IMR-90 (cell line): ENCODE measurements at regions not wholly inside any gene's neighbourhood (a gene's known extent, or its start where the extent isn't known, plus 50 kb on each side); places are given as distances from the start of the nearest gene placed in this dataset.

ENCODE experiments used
- ATAC-seq: fragments of 200-7000 bp; cut with Tn5 transposase; 2 replicates; pipeline ENCODE4 v1.9.1; 2020; ENCODE audit warnings: low read depth, mild to moderate bottlenecking, moderate library complexity
- BruUV-seq: library from RNA; stranded (reverse); fragments of 400-500 nt; replicated peaks from 2 replicates; lab custom pipeline; 2021; lab: Mats Ljungman, UMichigan
- CTCF ChIA-PET: fragments of 300-600 bp; formaldehyde crosslinking; extraction: SDS; loops from one replicate; lab custom pipeline; 2021; ENCODE audit warnings: antibody characterized with exemption; lab: Yijun Ruan, JAX
- POLR2A ChIA-PET: fragments of 300-600 bp; sonication (Branson Sonifier 250); formaldehyde crosslinking; loops from one replicate; lab custom pipeline; 2022; ENCODE audit warnings: antibody characterized with exemption; ENCODE audit not compliant: unreplicated experiment; lab: Charles Lee
- DNase-seq: peaks from one replicate; pipeline ENCODE4 v3.0.0; 2013
- H2AFZ ChIP-seq: replicated peaks from 2 replicates; pipeline ENCODE3; 2013; ENCODE audit warnings: low read length, mild to moderate bottlenecking; ENCODE audit not compliant: poor library complexity
- H2AK5ac ChIP-seq: 2 replicates; pipeline ENCODE4 v1.6.1; 2013; ENCODE audit warnings: low read depth, low read length, inconsistent platforms
- H2AK9ac ChIP-seq: replicated peaks from 2 replicates; pipeline ENCODE3; 2013; ENCODE audit warnings: mild to moderate bottlenecking, low read depth, low read length, moderate library complexity; ENCODE audit not compliant: poor library complexity
- H2BK120ac ChIP-seq: 2 replicates; pipeline ENCODE4 v1.6.1; 2013; ENCODE audit warnings: low read depth, low read length, inconsistent platforms
- H2BK15ac ChIP-seq: 3 replicates; pipeline ENCODE4 v1.6.1; 2013; ENCODE audit warnings: low read depth, low read length, inconsistent platforms
- H2BK20ac ChIP-seq: 2 replicates; pipeline ENCODE4 v1.6.1; 2013; ENCODE audit warnings: low read depth, mild to moderate bottlenecking, inconsistent platforms, low read length, moderate library complexity
- H2BK5ac ChIP-seq: 2 replicates; pipeline ENCODE4 v1.6.1; 2013; ENCODE audit warnings: mild to moderate bottlenecking, low read depth, low read length, inconsistent platforms; ENCODE audit not compliant: poor library complexity, severe bottlenecking
- H3K14ac ChIP-seq: replicated peaks from 2 replicates; pipeline ENCODE4 v1.6.1; 2013; ENCODE audit warnings: low read depth, low read length, inconsistent platforms
- H3K18ac ChIP-seq: 2 replicates; pipeline ENCODE4 v1.6.1; 2013; ENCODE audit warnings: low read depth, low read length, control low read depth
- H3K23ac ChIP-seq: 2 replicates; pipeline ENCODE4 v1.6.1; 2013; ENCODE audit warnings: low read depth, low read length, inconsistent platforms
- H3K27ac ChIP-seq: 2 replicates; pipeline ENCODE4 v1.5.1; 2013; ENCODE audit warnings: mild to moderate bottlenecking, control low read depth, low read length; ENCODE audit not compliant: insufficient read depth
- H3K27me3 ChIP-seq: 2 replicates; pipeline ENCODE4 v1.6.1; 2013; ENCODE audit warnings: low read length; ENCODE audit not compliant: control insufficient read depth, insufficient read depth
- H3K36me3 ChIP-seq: 2 replicates; pipeline ENCODE4 v1.6.1; 2013; ENCODE audit warnings: low read length, mixed read lengths; ENCODE audit not compliant: control insufficient read depth, insufficient read depth
- H3K4ac ChIP-seq: 2 replicates; pipeline ENCODE4 v1.6.1; 2013; ENCODE audit warnings: low read depth, low read length, inconsistent platforms
- H3K4me1 ChIP-seq: 2 replicates; pipeline ENCODE4 v1.6.1; 2013; ENCODE audit warnings: low read length, mixed read lengths; ENCODE audit not compliant: control insufficient read depth, insufficient read depth
- H3K4me2 ChIP-seq: 2 replicates; pipeline ENCODE4 v1.6.1; 2013; ENCODE audit warnings: low read depth, mild to moderate bottlenecking, control low read depth, low read length, moderate library complexity
- H3K4me3 ChIP-seq: 2 replicates; pipeline ENCODE4 v1.5.1; 2013; ENCODE audit warnings: low read depth, mild to moderate bottlenecking, control low read depth, low read length, moderate library complexity; ENCODE audit not compliant: insufficient read depth
- H3K56ac ChIP-seq: 2 replicates; pipeline ENCODE4 v1.6.1; 2013; ENCODE audit warnings: low read length, inconsistent platforms; ENCODE audit not compliant: insufficient read depth; ENCODE audit errors: extremely low read depth
- H3K79me1 ChIP-seq, 2 experiments: 2 replicates each; pipeline ENCODE4 v1.6.1; 2013; ENCODE audit warnings: low read length in 2 of 2, inconsistent platforms in 1 of 2, low read depth in 1 of 2
- H3K9ac ChIP-seq: 2 replicates; pipeline ENCODE4 v1.6.1; 2013; ENCODE audit warnings: low read depth, low read length, control low read depth
- H3K9me1 ChIP-seq: 2 replicates; pipeline ENCODE4 v1.6.1; 2013; ENCODE audit warnings: low read length, inconsistent platforms; ENCODE audit not compliant: insufficient read depth
- H3K9me3 ChIP-seq: 2 replicates; pipeline ENCODE4 v1.6.1; 2013; ENCODE audit warnings: low read length; ENCODE audit not compliant: control insufficient read depth, insufficient read depth
- H4K20me1 ChIP-seq: 2 replicates; pipeline ENCODE4 v1.6.1; 2013; ENCODE audit warnings: low read length, inconsistent platforms; ENCODE audit not compliant: insufficient read depth
- H4K5ac ChIP-seq: 2 replicates; pipeline ENCODE4 v1.6.1; 2013; ENCODE audit warnings: mild to moderate bottlenecking, low read depth, low read length, control low read depth
- H4K8ac ChIP-seq, 2 experiments: 2 replicates each; pipeline ENCODE4 v1.6.1; 2013; ENCODE audit warnings: low read depth in 2 of 2, low read length in 2 of 2, control low read depth in 1 of 2, inconsistent platforms in 1 of 2
- H4K91ac ChIP-seq: 2 replicates; pipeline ENCODE4 v1.6.1; 2013; ENCODE audit warnings: low read depth, low read length, inconsistent platforms; ENCODE audit not compliant: insufficient read depth
- POLR2A ChIP-seq: IDR thresholded peaks from 2 replicates; pipeline ENCODE4 v1.6.1; 2012; ENCODE audit warnings: mild to moderate bottlenecking, low read depth, low read length
- RAD21 ChIP-seq: IDR thresholded peaks from 2 replicates; pipeline ENCODE4 v1.6.1; 2012; ENCODE audit warnings: low read length, improper control_type of control experiment
- SMC3 ChIP-seq: fragments of 150-350 bp; IDR thresholded peaks from 2 replicates; pipeline ENCODE4 v1.6.1; 2016; ENCODE audit warnings: low read depth, mild to moderate bottlenecking, antibody characterized with exemption, low read length, moderate library complexity
- WGBS, 2 experiments: methylation state at CpG; one replicate each; pipeline versions ENCODE4 v1.1.5 to v1.1.7; 2013; ENCODE audit warnings: missing lambda C conversion rate in 2 of 2; ENCODE audit not compliant: insufficient read length in 1 of 2; ENCODE audit errors: extremely low coverage in 2 of 2; 5-methylcytosine and 5-hydroxymethylcytosine counted together
- dilution Hi-C: fragments of 300-500 bp; cut with HindIII; formaldehyde crosslinking; loops from one replicate; pipeline ENCODE4 v1.14.3; 2018; ENCODE audit warnings: low sequenced_read_pairs; ENCODE audit not compliant: unreplicated experiment
- in situ Hi-C: fragments of 300-500 bp; cut with MboI; formaldehyde crosslinking; loops from 3 replicates; pipeline ENCODE4 v1.14.3; 2019; ENCODE audit warnings: low sequenced_read_pairs, inconsistent platforms, mixed read lengths
- intact Hi-C: fragments of 100-400 bp; cut with micrococcal nuclease; formaldehyde crosslinking; loops from 2 replicates; pipeline ENCODE4 v1.10.0; 2022

DNA sequence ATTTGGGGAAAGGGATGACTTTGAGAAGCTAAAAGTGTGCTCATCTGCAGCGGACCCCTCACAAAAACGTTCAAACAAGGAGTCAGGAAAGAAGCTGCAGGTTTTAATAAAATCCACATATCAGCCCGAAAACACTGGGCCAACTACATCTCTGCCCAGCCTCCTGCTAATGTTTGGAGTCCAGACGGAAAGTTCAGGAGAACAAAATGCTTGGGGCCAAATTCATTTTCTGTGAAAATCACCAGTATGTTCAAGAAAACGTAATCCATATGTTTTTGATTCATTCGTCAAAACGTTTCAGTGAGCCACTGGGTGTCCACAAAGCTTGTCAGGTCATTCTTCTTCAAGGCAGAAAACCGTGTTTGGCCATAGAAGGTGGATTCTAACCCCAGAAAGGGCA lies 87.5 kb upstream of the GAS1 start:
- Histone ChIP-seq H2BK120ac (no peak overlapping the region), H3K56ac (no peak overlapping the region), H3K9ac (no peak overlapping the region), H4K20me1 (no peaks in the 10 kb centered on the region), H3K23ac (no peak overlapping the region), H3K4me3 (no peak overlapping the region), H3K36me3 (no peaks in the 10 kb centered on the region), H2BK15ac (no peak overlapping the region), H3K9me3 (no peaks in the 10 kb centered on the region), H3K79me1 (no peaks in the 10 kb centered on the region), H3K27me3 (no peaks in the 10 kb centered on the region), H4K5ac (no peak overlapping the region), H3K27ac (no peak overlapping the region), H2AK9ac (no peak overlapping the region), H3K4me1 (peaks cover 2% of the 10 kb centered on the region; the same call in 1 of the 2 replicates), H2BK5ac (no peak overlapping the region), H3K14ac (no peak overlapping the region), H3K4me2 (no peak overlapping the region), H4K91ac (no peak overlapping the region), H2AFZ (no peak overlapping the region), H3K18ac (no peak overlapping the region), H2BK20ac (no peak overlapping the region), H3K9me1 (no peaks in the 10 kb centered on the region), H4K8ac (no peak overlapping the region), H3K4ac (no peak overlapping the region), H2AK5ac (no peak overlapping the region)
- intact Hi-C loops, result no loop called here
- TF ChIP-seq SMC3 (no peak), RAD21 (no peak), POLR2A (no peak)
- dilution Hi-C loops, result no loop called here
- ATAC-seq (no peak), DNase-seq (no peak)
- BruUV-seq, result no TSS peak
- in situ Hi-C loops, result no loop called here
- ChIA-PET CTCF (no interaction called here), POLR2A (no interaction called here)
- WGBS, 2 experiments, result 57% methylated on average over 4 of the region's 8 CpGs; no CpG with 5 or more reads in 1 of the 2 experiments
